ENCODE measurements at regions not wholly inside any gene's neighbourhood (a gene's known extent, or its start where the extent isn't known, plus 50 kb on each side); places are given as distances from the start of the nearest gene placed in this dataset.

GRCh38 chr16:9425236-9425635 lies 333.8 kb downstream of the HAPSTR1 start:
- no peaks in the 10 kb centered on the region for H3K79me2 ChIP-seq (ENCODE audit: control insufficient read depth, insufficient read depth, low read length)
- H3K9me1 ChIP-seq (replicated peaks; ENCODE audit: control insufficient read depth, extremely low read depth, insufficient read depth, low read length), result no peaks in the 10 kb centered on the region
- no peak overlapping the region for H3K4me2 ChIP-seq (ENCODE audit: insufficient read depth, low read length)
- no peak for FAIRE-seq
- no peak for TF ChIP-seq EZH2 (IDR thresholded peaks at IDR 0.05; ENCODE audit: borderline replicate concordance, low read depth, low read length, severe bottlenecking)
- TF ChIP-seq MYC (IDR thresholded peaks at IDR 0.05; ENCODE audit: low read depth, low read length), result no peak
- TF ChIP-seq POLR2A (IDR thresholded peaks at IDR 0.05; ENCODE audit: low read depth, low read length), result no peak
- TF ChIP-seq MAX (IDR thresholded peaks at IDR 0.05; ENCODE audit: insufficient read depth, insufficient read length), result no peak
- ChIA-PET POLR2A (no interaction called here), CTCF (no interaction called here)
- no peaks in the 10 kb centered on the region for H3K27me3 ChIP-seq (ENCODE audit: control insufficient read depth in 2 of 2, insufficient read depth in 2 of 2, low read length in 2 of 2)
- no peak for DNase-seq (ENCODE audit: low read depth, low spot score)
- no peak overlapping the region for H2AFZ ChIP-seq (ENCODE audit: low read depth, low read length)
- H3K4me3 ChIP-seq (replicated peaks in 1 of 3; ENCODE audit: insufficient read depth in 1 of 3, low read depth in 1 of 3, low read length in 3 of 3), result no peak overlapping the region
- no peaks in the 10 kb centered on the region for H4K20me1 ChIP-seq (replicated peaks; ENCODE audit: control insufficient read depth, extremely low read depth, insufficient read depth, low read length)
- no TSS peak for BruUV-seq (replicated peaks)
- no peaks in the 10 kb centered on the region for H3K36me3 ChIP-seq (ENCODE audit: control insufficient read depth in 2 of 2, extremely low read depth in 1 of 2, insufficient read depth in 2 of 2, low read length in 2 of 2)
- dilution Hi-C loops (cut with MboI; ENCODE audit: extremely low pct_ligation_motif_present, low sequenced_read_pairs) (no loop called here), intact Hi-C loops (cut with micrococcal nuclease) (no loop called here)
- no peaks in the 10 kb centered on the region for H3K9me3 ChIP-seq (replicated peaks; ENCODE audit: control insufficient read depth, insufficient read depth, low read length)
- no peak overlapping the region for H3K9ac ChIP-seq (replicated peaks; ENCODE audit: extremely low read depth, insufficient read depth, low read length)
- H3K4me1 ChIP-seq (ENCODE audit: control insufficient read depth, extremely low read depth, insufficient read depth, low read length), result no peaks in the 10 kb centered on the region
- H3K27ac ChIP-seq (ENCODE audit: insufficient read depth, low read depth, low read length), result no peak overlapping the region

- CTCF ChIA-PET, result no interaction called here
- no peak for DNase-seq (ENCODE audit: low read depth, low spot score)
Observed at GRCh38 chr16:9428355-9429005, 337.0 kb downstream of the HAPSTR1 start.

More at GRCh38 chr16:9428355-9429005, 337.0 kb downstream of the HAPSTR1 start:
- Histone ChIP-seq H2AFZ (ENCODE audit: low read depth, low read length) (no peak overlapping the region), H3K9me1 (replicated peaks; ENCODE audit: control insufficient read depth, extremely low read depth, insufficient read depth, low read length) (no peaks in the 10 kb centered on the region), H3K4me1 (ENCODE audit: control insufficient read depth, extremely low read depth, insufficient read depth, low read length) (no peaks in the 10 kb centered on the region), H3K79me2 (ENCODE audit: control insufficient read depth, insufficient read depth, low read length) (no peaks in the 10 kb centered on the region), H3K4me3 (replicated peaks in 1 of 3; ENCODE audit: insufficient read depth in 1 of 3, low read depth in 1 of 3, low read length in 3 of 3) (no peak overlapping the region), H3K4me2 (ENCODE audit: insufficient read depth, low read length) (no peak overlapping the region), H3K27me3 (ENCODE audit: control insufficient read depth in 2 of 2, insufficient read depth in 2 of 2, low read length in 2 of 2) (no peaks in the 10 kb centered on the region), H3K36me3 (ENCODE audit: control insufficient read depth in 2 of 2, extremely low read depth in 1 of 2, insufficient read depth in 2 of 2, low read length in 2 of 2) (no peaks in the 10 kb centered on the region), H4K20me1 (replicated peaks; ENCODE audit: control insufficient read depth, extremely low read depth, insufficient read depth, low read length) (no peaks in the 10 kb centered on the region), H3K9me3 (replicated peaks; ENCODE audit: control insufficient read depth, insufficient read depth, low read length) (no peaks in the 10 kb centered on the region), H3K27ac (ENCODE audit: insufficient read depth, low read depth, low read length) (no peak overlapping the region), H3K9ac (replicated peaks; ENCODE audit: extremely low read depth, insufficient read depth, low read length) (no peak overlapping the region)
- TF ChIP-seq CTCF (IDR thresholded peaks at IDR 0.05; ENCODE audit: extremely low read depth in 1 of 2, insufficient read depth in 1 of 2, low read depth in 1 of 2, low read length in 2 of 2) (no peak), EZH2 (IDR thresholded peaks at IDR 0.05; ENCODE audit: borderline replicate concordance, low read depth, low read length, severe bottlenecking) (no peak), GATA2 (IDR thresholded peaks at IDR 0.05; ENCODE audit: insufficient read depth, insufficient read length, low read depth, low read length) (no peak), POLR2A (IDR thresholded peaks at IDR 0.05; ENCODE audit: low read depth, low read length) (no peak), MYC (IDR thresholded peaks at IDR 0.05; ENCODE audit: low read depth, low read length) (no peak), FOS (IDR thresholded peaks at IDR 0.05; ENCODE audit: borderline replicate concordance, insufficient read depth, low read length) (no peak), MAX (IDR thresholded peaks at IDR 0.05; ENCODE audit: insufficient read depth, insufficient read length) (no peak), JUN (IDR thresholded peaks at IDR 0.05; ENCODE audit: borderline replicate concordance, insufficient read depth, insufficient read length, low read depth) (no peak), POLR2AphosphoS5 (IDR thresholded peaks at IDR 0.05; ENCODE audit: insufficient read depth, low read depth, low read length) (no peak)
- POLR2A ChIA-PET, result no interaction called here
- dilution Hi-C loops (cut with MboI; ENCODE audit: extremely low pct_ligation_motif_present, low sequenced_read_pairs), result no loop called here
- FAIRE-seq, result no peak
- BruUV-seq (replicated peaks), result no TSS peak
- intact Hi-C loops (cut with micrococcal nuclease), result no loop called here
